HG02642 (cell line): ENCODE measurements at regions not wholly inside any gene's neighbourhood (a gene's known extent, or its start where the extent isn't known, plus 50 kb on each side); places are given as distances from the start of the nearest gene placed in this dataset.

Experiments
- ATAC-seq: cut with Tn5 transposase; IDR thresholded peaks from one replicate; pipeline ENCODE4 v1.9.1; 2021; ENCODE audit warnings: mild to moderate bottlenecking; ENCODE audit not compliant: unreplicated experiment, poor library complexity

GRCh38 chr3:137360531-137361201, 402.9 kb downstream of the IL20RB start:
- no peak for ATAC-seq

DNA sequence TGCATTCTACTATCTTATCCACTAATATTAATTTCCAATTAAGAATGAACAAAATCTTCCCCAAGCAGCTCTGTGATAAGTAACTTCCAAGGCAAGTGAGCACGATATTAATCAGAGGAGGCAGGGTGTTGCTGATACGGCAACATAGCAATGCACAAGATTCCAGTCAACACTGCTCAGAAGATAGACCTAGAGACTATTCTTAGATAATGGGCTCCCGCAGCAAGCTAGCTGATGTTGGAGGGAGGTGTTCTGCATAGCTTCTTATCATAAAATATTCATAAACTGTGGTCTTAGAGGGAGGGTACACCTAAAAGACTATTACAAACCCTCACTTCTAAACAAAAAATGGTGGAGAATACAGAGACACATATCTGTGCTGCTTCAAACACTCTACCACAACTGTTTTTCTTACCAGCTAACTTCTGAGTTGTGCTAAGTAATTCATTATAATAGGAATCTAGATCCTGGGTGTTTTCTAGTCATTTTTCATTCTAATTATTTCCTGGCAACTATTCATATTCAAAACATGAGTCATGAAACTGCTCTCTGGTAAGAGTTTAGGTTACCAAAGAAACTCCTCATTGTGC, 382.0 kb upstream of the SOX14 start:
- no peak for ATAC-seq

GRCh38 chr3:137385922-137386321, 378.2 kb upstream of the SOX14 start:
- no peak for ATAC-seq

DNA sequence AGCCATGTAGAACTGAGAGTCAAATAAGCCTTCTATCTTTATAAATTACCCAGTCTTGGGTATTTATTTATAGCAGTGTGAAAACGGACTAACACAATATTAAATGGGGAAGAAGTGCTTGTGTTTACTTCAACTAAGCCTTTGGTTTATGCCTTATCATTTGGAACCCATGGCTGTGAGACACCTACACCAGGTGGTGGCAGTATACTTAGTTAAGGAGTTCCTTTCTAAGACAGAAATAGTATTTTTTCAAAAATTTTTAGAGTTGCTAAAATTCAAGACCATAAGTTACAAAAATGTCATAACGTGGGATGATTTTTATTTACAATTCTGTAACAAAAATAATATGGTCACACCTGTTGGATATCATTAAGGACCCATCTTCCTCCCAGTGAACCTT, 354.5 kb upstream of the SOX14 start:
- no peak for ATAC-seq

DNA sequence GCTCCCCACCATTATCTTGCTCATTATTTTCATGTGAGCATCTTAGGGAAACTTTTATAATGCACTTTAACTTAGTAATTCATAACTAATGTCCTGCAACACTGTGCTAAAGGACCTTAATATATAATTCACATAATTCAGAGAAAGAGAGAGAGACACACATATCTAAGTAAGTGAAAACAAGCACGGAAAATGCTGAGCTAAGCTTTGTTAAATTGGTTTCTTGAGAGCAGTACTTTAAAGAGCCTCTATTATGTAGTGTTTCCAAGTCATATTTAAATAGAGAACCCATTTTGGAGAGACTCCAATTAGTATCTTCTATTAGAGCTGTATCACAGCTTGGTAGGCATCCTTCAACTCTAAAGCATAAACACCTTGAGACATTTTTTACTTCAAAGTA, 354.1 kb upstream of the SOX14 start:
- no peak for ATAC-seq

DNA sequence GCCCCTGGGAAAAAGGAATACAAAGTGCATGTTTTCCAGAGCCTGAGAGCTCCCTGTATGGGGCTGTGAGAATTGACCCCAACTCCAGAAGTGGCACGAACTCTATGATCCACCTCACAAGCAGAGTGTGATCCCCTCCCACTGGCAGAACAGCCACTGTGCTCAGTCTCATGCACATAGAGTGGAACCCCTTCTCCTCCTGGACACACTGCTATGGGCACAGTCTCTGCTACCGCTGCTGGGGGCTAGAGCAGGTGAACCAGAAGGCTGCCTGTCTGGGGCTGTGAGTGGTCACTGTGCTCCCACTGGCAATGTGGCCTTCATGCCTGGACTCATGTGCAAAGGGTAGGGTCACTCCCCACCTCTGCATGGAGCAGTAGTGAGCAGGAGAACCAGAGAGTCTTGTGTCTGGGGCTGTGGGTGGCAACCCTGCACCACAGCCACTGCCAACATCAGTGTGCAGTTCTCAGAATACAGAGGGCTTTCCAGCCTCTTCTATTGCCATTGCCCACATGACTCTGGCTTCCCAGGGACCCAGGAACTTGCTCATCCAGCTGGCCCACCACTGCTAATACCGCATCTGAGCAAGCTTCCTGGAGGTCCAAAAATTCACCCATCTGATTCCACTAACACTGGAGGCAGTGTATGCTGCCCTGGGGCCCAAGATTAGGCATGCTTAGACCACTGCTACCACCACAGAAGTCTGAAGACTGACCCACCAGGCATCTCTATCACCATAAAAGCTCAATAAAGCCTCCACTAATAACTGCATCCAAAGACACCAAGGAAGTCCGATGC, 343.7 kb upstream of the SOX14 start:
- no peak for ATAC-seq

DNA sequence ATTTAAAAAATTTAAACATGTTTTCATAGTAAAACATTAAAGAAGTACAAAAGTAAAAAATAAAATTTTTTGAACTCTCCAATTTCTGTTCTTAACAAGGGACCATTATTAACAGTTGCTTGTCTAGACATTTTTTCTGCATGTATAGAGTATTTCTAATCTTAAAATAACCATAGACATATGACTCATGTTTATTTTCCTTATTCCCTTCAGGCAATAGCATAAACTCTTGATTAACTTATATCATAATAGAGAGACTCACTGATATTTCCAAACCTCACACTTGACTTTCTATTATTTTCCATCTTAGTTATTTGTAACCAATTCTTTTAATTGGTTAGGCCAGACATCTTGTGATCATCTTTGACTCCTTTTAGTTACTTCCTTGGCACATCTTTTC, 325.6 kb upstream of the SOX14 start:
- ATAC-seq, result no peak

DNA sequence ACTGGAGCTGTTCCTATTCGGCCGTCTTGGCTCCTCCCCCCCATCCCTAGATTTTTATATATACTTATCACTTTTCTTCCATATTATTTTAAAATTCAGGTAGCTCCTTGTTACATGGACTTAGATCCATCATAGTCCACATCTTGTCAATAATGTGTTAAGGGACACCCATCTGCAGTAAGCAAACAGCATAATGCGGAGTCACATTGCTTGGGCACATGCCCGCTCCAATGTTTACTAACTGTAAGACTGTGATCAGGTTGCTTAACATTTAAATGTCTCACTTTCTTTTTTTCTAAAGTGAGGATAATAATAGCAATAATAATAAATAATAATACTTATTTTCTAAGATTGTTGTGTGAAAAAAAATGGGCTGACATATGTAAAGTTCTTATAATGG, 303.2 kb upstream of the SOX14 start:
- ATAC-seq, result no peak

GRCh38 chr3:137463131-137463530, 301.0 kb upstream of the SOX14 start:
- ATAC-seq, result no peak

DNA sequence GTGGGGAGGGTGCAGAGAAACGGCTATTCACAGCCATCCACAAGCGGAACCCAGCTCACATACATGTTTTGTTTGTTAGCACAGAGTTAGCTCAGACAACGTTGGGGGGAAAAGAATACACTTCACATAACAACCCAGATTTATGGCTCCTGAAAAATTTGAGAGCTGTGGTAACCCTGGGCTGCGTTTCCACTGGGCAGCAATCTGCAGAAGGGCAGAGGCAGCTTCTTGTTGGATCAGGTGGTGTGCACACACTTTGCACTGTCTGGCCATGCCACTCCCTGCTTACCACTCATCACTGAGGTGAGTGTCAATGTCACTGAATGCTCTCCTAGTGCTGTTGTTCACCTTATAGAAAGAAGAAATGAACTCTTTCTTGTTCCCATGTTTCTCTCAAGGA, 299.8 kb upstream of the SOX14 start:
- no peak for ATAC-seq

DNA sequence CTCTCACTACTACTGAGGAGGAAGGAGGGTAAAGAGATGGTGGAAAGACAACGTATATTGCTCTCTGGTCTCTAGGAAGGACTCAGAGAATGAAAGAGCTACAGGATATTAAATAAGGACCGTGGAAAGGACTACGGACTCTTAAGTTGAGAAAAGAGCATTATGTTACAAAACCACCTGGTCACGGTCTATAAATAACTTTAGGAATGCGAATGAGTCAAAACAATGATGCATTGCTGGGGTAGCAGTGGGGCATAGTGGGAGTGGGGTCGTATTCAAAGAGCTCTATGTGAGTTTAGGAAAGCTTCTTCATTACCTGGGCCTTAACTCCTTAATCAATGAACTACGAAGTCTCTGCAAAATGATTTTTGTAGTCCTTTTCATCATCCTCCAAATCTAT, 295.7 kb upstream of the SOX14 start:
- ATAC-seq, result no peak

DNA sequence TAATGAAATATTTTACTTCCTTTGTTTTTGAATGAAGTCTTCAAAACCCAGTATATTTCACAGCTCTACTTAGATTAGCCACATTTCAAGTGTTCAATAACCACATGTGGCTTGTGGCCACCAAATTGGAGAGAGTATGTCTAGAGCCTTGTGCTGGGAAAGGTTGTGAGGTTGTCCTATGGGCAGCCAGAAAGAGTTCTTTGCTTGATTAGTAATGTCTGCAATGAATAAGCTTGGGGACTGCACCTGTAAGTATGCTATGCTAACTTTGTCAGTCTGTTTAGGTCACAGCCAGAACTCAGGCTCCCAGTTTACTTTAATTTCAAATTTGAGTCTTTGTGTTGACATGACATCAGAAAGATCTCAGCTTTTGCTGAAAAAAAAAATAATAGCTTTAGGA, 294.9 kb upstream of the SOX14 start:
- ATAC-seq, result no peak

GRCh38 chr3:137471130-137471529, 293.0 kb upstream of the SOX14 start:
- ATAC-seq, result peak; percentile 62

GRCh38 chr3:137471558-137472204, 292.4 kb upstream of the SOX14 start:
- ATAC-seq, result no peak

DNA sequence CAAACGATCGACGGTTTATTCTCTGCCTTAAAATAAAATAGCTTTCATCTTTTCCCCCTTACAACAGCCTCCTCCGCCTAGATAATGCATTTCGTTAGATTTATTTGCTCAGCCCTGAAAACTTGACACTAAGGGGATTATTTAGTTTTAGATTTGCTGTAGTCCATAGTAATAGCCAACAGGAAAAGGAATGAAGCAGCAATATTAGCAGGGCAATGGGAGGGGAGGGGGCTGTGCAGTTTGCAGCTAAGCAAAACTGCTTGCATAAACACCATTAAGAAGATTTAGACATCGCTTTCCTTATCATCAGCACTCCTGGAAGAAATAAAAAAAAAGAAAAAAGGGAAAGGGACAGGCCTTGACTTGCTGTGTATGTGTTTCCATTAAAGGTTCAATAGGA, 286.5 kb upstream of the SOX14 start:
- ATAC-seq, result no peak

GRCh38 chr3:137509354-137510045, 254.6 kb upstream of the SOX14 start:
- ATAC-seq, result no peak

GRCh38 chr3:137511655-137512054, 252.5 kb upstream of the SOX14 start:
- ATAC-seq, result no peak

GRCh38 chr3:137514853-137515252, 249.3 kb upstream of the SOX14 start:
- ATAC-seq, result no peak

DNA sequence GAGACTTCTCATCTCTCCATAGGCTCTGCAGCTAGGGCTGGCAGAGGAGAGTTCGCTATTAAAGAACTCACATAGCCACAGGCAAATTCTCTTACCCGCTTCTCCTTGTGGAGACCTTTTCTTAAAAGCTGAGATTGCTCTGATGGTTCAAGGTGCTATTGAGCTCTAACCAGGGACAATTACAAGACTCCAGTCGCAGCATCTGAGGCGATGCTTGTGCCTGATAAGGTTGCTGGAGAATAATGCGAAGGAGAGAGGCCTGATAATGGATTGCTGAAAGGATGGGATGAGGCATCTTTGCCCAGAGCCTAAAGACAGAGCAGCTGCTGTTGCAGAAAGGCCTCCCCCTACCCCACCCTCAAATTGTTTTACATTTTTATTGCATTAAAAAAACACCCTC, 244.5 kb upstream of the SOX14 start:
- no peak for ATAC-seq

DNA sequence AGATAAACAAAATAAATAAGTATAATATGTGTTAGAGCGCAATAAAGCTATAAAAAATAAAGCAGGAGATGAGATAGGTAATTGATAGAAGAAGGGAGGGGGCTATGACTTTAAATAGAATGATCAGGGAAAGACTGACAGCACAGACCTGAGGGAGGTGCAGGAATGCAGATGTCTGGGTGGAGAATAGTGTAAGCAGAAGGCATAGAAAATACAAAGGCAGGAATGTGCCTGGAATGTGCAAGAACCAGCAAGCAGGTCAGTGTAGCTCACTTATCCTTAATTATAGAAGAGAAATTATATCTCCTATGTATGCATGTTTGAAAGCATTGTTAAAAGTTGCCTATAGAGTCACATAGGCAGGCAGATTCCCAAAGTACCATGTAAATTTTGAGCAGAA, 239.4 kb upstream of the SOX14 start:
- no peak for ATAC-seq

DNA sequence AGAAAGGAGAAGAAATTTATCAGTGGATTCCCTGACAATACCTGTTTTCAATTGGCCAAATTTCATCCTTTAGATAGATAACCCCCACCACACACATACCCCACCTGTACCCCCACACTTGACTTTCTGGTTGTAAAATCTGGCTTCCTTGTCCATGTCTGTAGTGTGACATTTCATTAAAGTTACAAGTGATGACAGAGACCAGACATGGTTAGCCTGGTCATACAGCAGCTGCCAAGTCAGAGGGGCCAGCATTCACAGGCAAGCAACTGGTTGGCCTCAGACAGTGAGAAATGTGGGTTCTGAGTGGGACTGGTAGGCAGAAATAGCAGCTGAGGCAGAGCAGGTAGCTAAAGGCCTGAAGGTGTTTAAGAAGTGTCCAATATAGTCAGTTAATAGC, 238.6 kb upstream of the SOX14 start:
- no peak for ATAC-seq
